Liver (tissue), 8 donors: ENCODE measurements at regions not wholly inside any gene's neighbourhood (a gene's known extent, or its start where the extent isn't known, plus 50 kb on each side); places are given as distances from the start of the nearest gene placed in this dataset.
"Not testable (repeated sequence)": the region's sequence is repeated elsewhere in the genome, so short reads cannot be mapped to it uniquely, and the experiment has no call there.

ENCODE experiments used
- DNase-seq: peaks from one replicate; pipeline ENCODE4 v3.0.0-alpha.2; 2017; ENCODE audit warnings: low spot score
- H3K27ac ChIP-seq, 2 donors: one replicate each; pipeline ENCODE4 v1.7.0; 2013; ENCODE audit warnings: inconsistent platforms in 2 of 2, low read length in 2 of 2, control low read depth in 1 of 2, low read depth in 1 of 2, mild to moderate bottlenecking in 1 of 2
- H3K27me3 ChIP-seq, 4 donors: one replicate each; pipeline versions ENCODE4 v1.6.1 to v1.7.0; 2013; ENCODE audit warnings: low read length in 3 of 4, inconsistent platforms in 1 of 4, mild to moderate bottlenecking in 1 of 4, moderate library complexity in 1 of 4; ENCODE audit not compliant: control insufficient read depth in 4 of 4, insufficient read depth in 4 of 4
- H3K36me3 ChIP-seq, 4 donors: one replicate each; pipeline versions ENCODE4 v1.6.1 to v1.7.0; 2013; ENCODE audit warnings: low read length in 3 of 4, mild to moderate bottlenecking in 3 of 4, low read depth in 1 of 4, moderate library complexity in 1 of 4; ENCODE audit not compliant: control insufficient read depth in 4 of 4, insufficient read depth in 3 of 4
- H3K4me1 ChIP-seq, 4 donors: one replicate each; pipeline versions ENCODE4 v1.6.1 to v1.7.0; 2013; ENCODE audit warnings: low read length in 3 of 4, mild to moderate bottlenecking in 3 of 4, moderate library complexity in 1 of 4; ENCODE audit not compliant: control insufficient read depth in 4 of 4, insufficient read depth in 4 of 4
- H3K4me3 ChIP-seq, 3 donors: one replicate each; pipeline versions ENCODE4 v1.6.1 to v1.7.0; 2013; ENCODE audit warnings: low read length in 3 of 3, control low read depth in 1 of 3, low read depth in 1 of 3, mild to moderate bottlenecking in 1 of 3
- H3K9ac ChIP-seq, 2 donors: one replicate each; pipeline ENCODE4 v1.7.0; 2013; ENCODE audit warnings: low read length in 2 of 2, mild to moderate bottlenecking in 2 of 2, moderate library complexity in 2 of 2, control low read depth in 1 of 2, low read depth in 1 of 2
- H3K9me3 ChIP-seq, 4 donors: one replicate each; pipeline versions ENCODE4 v1.6.1 to v1.7.0; 2013; ENCODE audit warnings: low read length in 3 of 4; ENCODE audit not compliant: control insufficient read depth in 4 of 4
- ATF3 ChIP-seq: IDR thresholded peaks from 2 replicates; pipeline ENCODE4 v1.6.1; 2016; ENCODE audit warnings: antibody characterized with exemption
- EGR1 ChIP-seq, 2 donors: IDR thresholded peaks; 2 replicates each; pipeline ENCODE4 v1.6.1; 2016 to 2018; ENCODE audit warnings: antibody characterized with exemption in 2 of 2, low read depth in 2 of 2
- FOXA1 ChIP-seq: IDR thresholded peaks from 2 replicates; pipeline ENCODE4 v1.6.1; 2016; ENCODE audit warnings: antibody characterized with exemption
- FOXA2 ChIP-seq: IDR thresholded peaks from 2 replicates; pipeline ENCODE4 v1.6.1; 2016; ENCODE audit warnings: antibody characterized with exemption
- HNF4A ChIP-seq, 2 donors: conservative IDR thresholded peaks; 2 replicates each; pipeline ENCODE4 v1.6.1; 2016; ENCODE audit warnings: antibody characterized with exemption in 2 of 2, mild to moderate bottlenecking in 2 of 2
- HNF4G ChIP-seq: IDR thresholded peaks from 2 replicates; pipeline ENCODE4 v1.6.1; 2016; ENCODE audit warnings: antibody characterized with exemption
- RAD21 ChIP-seq, 2 donors: IDR thresholded peaks; 2 replicates each; pipeline ENCODE4 v1.6.1; 2016; ENCODE audit warnings: antibody characterized with exemption in 2 of 2, mild to moderate bottlenecking in 2 of 2
- REST ChIP-seq: IDR thresholded peaks from 2 replicates; pipeline ENCODE4 v1.6.1; 2016; ENCODE audit warnings: antibody characterized with exemption, mild to moderate bottlenecking
- RXRA ChIP-seq, 2 donors: IDR thresholded peaks; 2 replicates each; pipeline ENCODE4 v1.6.1; 2017 to 2018; ENCODE audit warnings: antibody characterized with exemption in 2 of 2, mild to moderate bottlenecking in 1 of 2
- TAF1 ChIP-seq: conservative IDR thresholded peaks from 2 replicates; pipeline ENCODE4 v1.6.1; 2016; ENCODE audit warnings: antibody characterized with exemption, mild to moderate bottlenecking
- YY1 ChIP-seq: IDR thresholded peaks from 2 replicates; pipeline ENCODE4 v1.6.1; 2016; ENCODE audit warnings: antibody characterized with exemption, mild to moderate bottlenecking
- WGBS: extraction: QIAGEN DNeasy Blood & Tissue Kit; methylation state at CpG from one replicate; pipeline ENCODE4 v1.1.7; 2013; 5-methylcytosine and 5-hydroxymethylcytosine counted together
- TF ChIP-seq, protein P1 (sequence below): IDR thresholded peaks from 2 replicates; pipeline ENCODE4 v1.6.1; 2016; ENCODE audit warnings: antibody characterized with exemption
- TF ChIP-seq, protein P2 (sequence below): fragments of 150-350 bp; IDR thresholded peaks from 2 replicates; pipeline ENCODE4 v1.5.1; 2017; ENCODE audit warnings: improper control_type of control experiment, low read depth, low read length; ENCODE audit not compliant: missing input control
- TF ChIP-seq, protein P3 (sequence below): IDR thresholded peaks from 2 replicates; pipeline ENCODE4 v1.6.1; 2016; ENCODE audit warnings: antibody characterized with exemption
- donor health status: healthy.
- donor health status: healthy.
- donor health status: healthy.
- donor health status: healthy.
- donor health status: healthy.

DNA sequence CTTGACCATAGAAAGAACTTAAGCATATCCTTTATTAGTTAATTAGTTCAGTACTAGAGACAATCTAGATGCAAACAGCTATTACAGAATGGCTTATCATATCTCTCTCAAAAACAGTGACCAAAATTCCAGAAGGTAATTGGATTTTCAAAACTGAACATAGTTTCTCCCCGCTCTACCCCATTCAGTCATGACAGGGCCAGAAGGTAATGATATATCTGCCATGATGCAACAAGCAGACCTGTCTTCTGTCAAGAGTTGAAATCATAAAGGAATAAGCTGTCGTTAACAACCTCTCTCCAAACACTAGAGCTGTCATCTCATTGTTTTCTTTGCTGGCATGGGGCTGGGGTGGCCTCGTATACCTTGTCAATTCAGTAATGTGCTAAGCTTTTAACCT, 200.5 kb upstream of the POU5F2 start:
- Histone ChIP-seq H3K27ac (no peak overlapping the region), H3K4me1 (no peaks in the 10 kb centered on the region), H3K36me3 (no peaks in the 10 kb centered on the region), H3K27me3 (no peaks in the 10 kb centered on the region), H3K4me3 (no peak overlapping the region), H3K9ac (no peak overlapping the region), H3K9me3 (no peaks in the 10 kb centered on the region)
- DNase-seq, result no peak
- 96% methylated on average over 3 of the region's 3 CpGs for WGBS
- TF ChIP-seq, protein P1, sequence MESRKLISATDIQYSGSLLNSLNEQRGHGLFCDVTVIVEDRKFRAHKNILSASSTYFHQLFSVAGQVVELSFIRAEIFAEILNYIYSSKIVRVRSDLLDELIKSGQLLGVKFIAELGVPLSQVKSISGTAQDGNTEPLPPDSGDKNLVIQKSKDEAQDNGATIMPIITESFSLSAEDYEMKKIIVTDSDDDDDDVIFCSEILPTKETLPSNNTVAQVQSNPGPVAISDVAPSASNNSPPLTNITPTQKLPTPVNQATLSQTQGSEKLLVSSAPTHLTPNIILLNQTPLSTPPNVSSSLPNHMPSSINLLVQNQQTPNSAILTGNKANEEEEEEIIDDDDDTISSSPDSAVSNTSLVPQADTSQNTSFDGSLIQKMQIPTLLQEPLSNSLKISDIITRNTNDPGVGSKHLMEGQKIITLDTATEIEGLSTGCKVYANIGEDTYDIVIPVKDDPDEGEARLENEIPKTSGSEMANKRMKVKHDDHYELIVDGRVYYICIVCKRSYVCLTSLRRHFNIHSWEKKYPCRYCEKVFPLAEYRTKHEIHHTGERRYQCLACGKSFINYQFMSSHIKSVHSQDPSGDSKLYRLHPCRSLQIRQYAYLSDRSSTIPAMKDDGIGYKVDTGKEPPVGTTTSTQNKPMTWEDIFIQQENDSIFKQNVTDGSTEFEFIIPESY, result no peak
- TF ChIP-seq RXRA (IDR thresholded peaks at IDR 0.05) (no peak), FOXA1 (no peak), ATF3 (no peak), REST (no peak), RAD21 (IDR thresholded peaks at IDR 0.05) (no peak), YY1 (no peak), HNF4A (conservative IDR thresholded peaks at IDR 0.05) (no peak), FOXA2 (no peak), HNF4G (no peak), TAF1 (no peak), EGR1 (IDR thresholded peaks at IDR 0.05; ENCODE audit: low read depth in 2 of 2) (no peak)
- TF ChIP-seq, protein P2, sequence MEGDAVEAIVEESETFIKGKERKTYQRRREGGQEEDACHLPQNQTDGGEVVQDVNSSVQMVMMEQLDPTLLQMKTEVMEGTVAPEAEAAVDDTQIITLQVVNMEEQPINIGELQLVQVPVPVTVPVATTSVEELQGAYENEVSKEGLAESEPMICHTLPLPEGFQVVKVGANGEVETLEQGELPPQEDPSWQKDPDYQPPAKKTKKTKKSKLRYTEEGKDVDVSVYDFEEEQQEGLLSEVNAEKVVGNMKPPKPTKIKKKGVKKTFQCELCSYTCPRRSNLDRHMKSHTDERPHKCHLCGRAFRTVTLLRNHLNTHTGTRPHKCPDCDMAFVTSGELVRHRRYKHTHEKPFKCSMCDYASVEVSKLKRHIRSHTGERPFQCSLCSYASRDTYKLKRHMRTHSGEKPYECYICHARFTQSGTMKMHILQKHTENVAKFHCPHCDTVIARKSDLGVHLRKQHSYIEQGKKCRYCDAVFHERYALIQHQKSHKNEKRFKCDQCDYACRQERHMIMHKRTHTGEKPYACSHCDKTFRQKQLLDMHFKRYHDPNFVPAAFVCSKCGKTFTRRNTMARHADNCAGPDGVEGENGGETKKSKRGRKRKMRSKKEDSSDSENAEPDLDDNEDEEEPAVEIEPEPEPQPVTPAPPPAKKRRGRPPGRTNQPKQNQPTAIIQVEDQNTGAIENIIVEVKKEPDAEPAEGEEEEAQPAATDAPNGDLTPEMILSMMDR, result no peak
- TF ChIP-seq, protein P3, sequence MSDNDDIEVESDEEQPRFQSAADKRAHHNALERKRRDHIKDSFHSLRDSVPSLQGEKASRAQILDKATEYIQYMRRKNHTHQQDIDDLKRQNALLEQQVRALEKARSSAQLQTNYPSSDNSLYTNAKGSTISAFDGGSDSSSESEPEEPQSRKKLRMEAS, result no peak

DNA sequence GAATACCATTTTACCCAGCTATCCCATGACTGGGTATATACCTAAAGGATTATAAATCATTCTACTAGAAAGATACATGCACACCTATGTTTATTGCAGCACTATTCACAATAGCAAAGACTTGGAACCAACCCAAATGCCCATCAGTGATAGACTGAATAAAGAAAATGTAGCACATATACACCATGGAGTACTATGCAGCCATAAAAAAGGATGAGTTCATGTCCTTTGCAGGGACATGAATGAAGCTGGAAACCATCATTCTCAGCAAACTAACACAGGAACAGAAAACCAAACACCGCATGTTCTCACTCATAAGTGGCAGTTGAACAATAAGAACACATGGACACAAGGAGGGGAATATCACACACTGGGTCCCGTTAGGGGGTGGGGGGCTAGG, 191.9 kb upstream of the POU5F2 start:
- not testable (repeated sequence) for H3K4me1 ChIP-seq, DNase-seq, H3K9me3 ChIP-seq, H3K27ac ChIP-seq, H3K36me3 ChIP-seq, H3K4me3 ChIP-seq, H3K9ac ChIP-seq, H3K27me3 ChIP-seq
- 97% methylated on average over 2 of the region's 2 CpGs for WGBS
